Gastroesophageal sphincter (tissue), 3 donors: ENCODE measurements at regions not wholly inside any gene's neighbourhood (a gene's known extent, or its start where the extent isn't known, plus 50 kb on each side); places are given as distances from the start of the nearest gene placed in this dataset.

Source experiments
- CTCF ChIP-seq, 4 experiments: fragments of 200-600 bp in 2 of 4; fragments of 450-650 bp in 2 of 4; sonication (generic) in 1 of 4; IDR thresholded peaks; one replicate each; pipeline ENCODE4 v1.5.1; 2017 to 2019; ENCODE audit warnings: antibody characterized with exemption in 4 of 4, mild to moderate bottlenecking in 2 of 4, moderate library complexity in 2 of 4
- EP300 ChIP-seq: sonication (generic); formaldehyde crosslinking; IDR thresholded peaks from one replicate; pipeline ENCODE4 v1.6.1; 2017; ENCODE audit warnings: antibody characterized with exemption, mild to moderate bottlenecking

DNA sequence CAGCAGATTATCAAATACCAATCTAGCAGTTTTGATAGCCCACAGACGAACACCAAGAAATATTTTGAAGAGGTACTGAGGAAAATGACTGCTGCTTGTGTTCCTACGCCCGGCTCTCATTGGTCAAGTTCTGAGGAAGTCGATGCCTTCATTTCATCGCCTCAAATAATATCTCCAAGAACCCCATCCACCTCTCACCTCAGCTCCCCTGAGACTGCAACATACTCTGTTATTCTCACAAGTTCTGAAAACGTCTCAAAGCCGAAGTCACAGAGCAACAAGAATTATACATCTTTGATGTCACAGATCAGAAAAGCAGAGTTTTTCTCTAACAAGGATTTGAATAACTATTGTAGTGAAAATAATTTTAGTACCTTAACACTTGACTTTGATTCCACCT lies 55.5 kb upstream of the BCAT1 start:
- no peak for TF ChIP-seq CTCF (IDR thresholded peaks at IDR 0.05)
- no peak for TF ChIP-seq EP300
